SK-N-SH (cell line): ENCODE measurements at regions not wholly inside any gene's neighbourhood (a gene's known extent, or its start where the extent isn't known, plus 50 kb on each side); places are given as distances from the start of the nearest gene placed in this dataset.
A peak's percentile ranks its signal among the peaks of the same experiment; 100 is the strongest.

Source experiments
- CHD2 ChIP-seq: fragments of 150-350 bp; IDR thresholded peaks from 2 replicates; pipeline ENCODE4 v1.6.1; 2018; ENCODE audit warnings: low read length; ENCODE audit not compliant: partially characterized antibody
- CTCF ChIP-seq: fragments of 200-600 bp; sonication (generic); IDR thresholded peaks from 2 replicates; pipeline ENCODE4 v1.6.1; 2017; ENCODE audit warnings: antibody characterized with exemption, mild to moderate bottlenecking, moderate library complexity
- ELF1 ChIP-seq: IDR thresholded peaks from 2 replicates; pipeline ENCODE4 v1.4.0; 2012
- EP300 ChIP-seq, 2 experiments: IDR thresholded peaks; 2 replicates each; pipeline versions ENCODE4 v1.4.0 to v1.6.1; 2012; ENCODE audit warnings: borderline replicate concordance in 1 of 2, low read depth in 1 of 2, low read length in 1 of 2
- EZH2phosphoT487 ChIP-seq: fragments of 200-600 bp; sonication (generic); IDR thresholded peaks from 2 replicates; pipeline ENCODE4 v1.6.1; 2017; ENCODE audit warnings: low read depth, mixed run types, mild to moderate bottlenecking, antibody characterized with exemption, moderate library complexity, borderline replicate concordance
- FOXJ3 ChIP-seq: sonication (generic); formaldehyde crosslinking; IDR thresholded peaks from 2 replicates; pipeline ENCODE4 v1.5.1; 2020; ENCODE audit warnings: mild to moderate bottlenecking, missing genetic modification reagents
- GATA2 ChIP-seq: sonication (generic); formaldehyde crosslinking; IDR thresholded peaks from 2 replicates; pipeline ENCODE4 v1.5.0; 2020; ENCODE audit warnings: mild to moderate bottlenecking, missing genetic modification reagents
- IRF3 ChIP-seq: fragments of 150-350 bp; IDR thresholded peaks from 2 replicates; pipeline ENCODE4 v1.6.1; 2016; ENCODE audit warnings: mild to moderate bottlenecking, low read depth, low read length
- MEF2A ChIP-seq: IDR thresholded peaks from 2 replicates; pipeline ENCODE4 v1.4.0; 2012; ENCODE audit warnings: low read depth, borderline replicate concordance
- MXI1 ChIP-seq: IDR thresholded peaks from 2 replicates; pipeline ENCODE4 v1.6.1; 2012; ENCODE audit warnings: mild to moderate bottlenecking, low read depth, low read length, improper control_type of control experiment
- NRF1 ChIP-seq: IDR thresholded peaks from 2 replicates; pipeline ENCODE4 v1.6.1; 2012; ENCODE audit warnings: low read depth, mild to moderate bottlenecking, low read length
- PBX3 ChIP-seq: IDR thresholded peaks from 2 replicates; pipeline ENCODE4; 2012
- POLR2AphosphoS5 ChIP-seq: IDR thresholded peaks from 2 replicates; pipeline ENCODE4 v1.6.1; 2012; ENCODE audit warnings: low read depth, low read length
- RAD21 ChIP-seq: IDR thresholded peaks from 2 replicates; pipeline ENCODE4 v1.6.1; 2012; ENCODE audit warnings: mild to moderate bottlenecking, low read length
- RCOR1 ChIP-seq: fragments of 150-350 bp; IDR thresholded peaks from 2 replicates; pipeline ENCODE4 v1.6.1; 2017; ENCODE audit warnings: antibody characterized with exemption, low read length
- RFX5 ChIP-seq: IDR thresholded peaks from 2 replicates; pipeline ENCODE4 v1.6.1; 2012; ENCODE audit warnings: mild to moderate bottlenecking, improper control_type of control experiment, low read length
- RXRA ChIP-seq: IDR thresholded peaks from 2 replicates; pipeline ENCODE4 v1.4.0; 2012; ENCODE audit warnings: low read depth, mild to moderate bottlenecking, borderline replicate concordance
- SIN3A ChIP-seq: IDR thresholded peaks from 2 replicates; pipeline ENCODE4 v1.6.1; 2012; ENCODE audit warnings: low read depth, mild to moderate bottlenecking, low read length, moderate library complexity, borderline replicate concordance
- SMC3 ChIP-seq: IDR thresholded peaks from 2 replicates; pipeline ENCODE4 v1.6.1; 2012; ENCODE audit warnings: low read depth, low read length, improper control_type of control experiment
- TAF1 ChIP-seq: IDR thresholded peaks from 2 replicates; pipeline ENCODE4 v1.6.1; 2012; ENCODE audit warnings: low read depth, mild to moderate bottlenecking, low read length, moderate library complexity, borderline replicate concordance
- TEAD4 ChIP-seq: IDR thresholded peaks from 2 replicates; pipeline ENCODE4 v1.4.0; 2012; ENCODE audit warnings: mild to moderate bottlenecking, borderline replicate concordance; ENCODE audit not compliant: insufficient read depth
- USF1 ChIP-seq: IDR thresholded peaks from 2 replicates; pipeline ENCODE4 v1.4.0; 2012; ENCODE audit warnings: low read depth, borderline replicate concordance
- USF2 ChIP-seq: fragments of 150-350 bp; IDR thresholded peaks from 2 replicates; pipeline ENCODE4 v1.6.1; 2017; ENCODE audit warnings: antibody characterized with exemption, low read length, low read depth, borderline replicate concordance

- no peak for TF ChIP-seq CTCF
- TF ChIP-seq FOXJ3 (CRISPR knock-in tag): 0 out of 2 replicates have a peak, but pooled peaks have one; percentile 17
- TF ChIP-seq ELF1: no peak
- no peak for TF ChIP-seq CHD2
- peak; percentile 58 to 78; a peak in 3 of 4 replicates for TF ChIP-seq EP300 (IDR thresholded peaks at IDR 0.05; ENCODE audit: borderline replicate concordance in 1 of 2, low read depth in 1 of 2, low read length in 1 of 2)
- peak; percentile 72 for TF ChIP-seq PBX3
- no peak for TF ChIP-seq RFX5
- TF ChIP-seq NRF1: no peak
- TF ChIP-seq USF2: no peak
- TF ChIP-seq MEF2A: no peak
- no peak for TF ChIP-seq TEAD4
- TF ChIP-seq GATA2 (CRISPR knock-in tag): peak; percentile 75
- no peak for TF ChIP-seq SIN3A
- TF ChIP-seq SMC3: no peak
- TF ChIP-seq MXI1: no peak
- TF ChIP-seq RXRA: no peak
- TF ChIP-seq RCOR1: peak; percentile 32; the same call in 1 of the 2 replicates
- no peak for TF ChIP-seq EZH2phosphoT487
- TF ChIP-seq IRF3: no peak
- peak; percentile 25; the same call in 1 of the 2 replicates for TF ChIP-seq POLR2AphosphoS5
- no peak for TF ChIP-seq TAF1
- TF ChIP-seq RAD21: 0 out of 2 replicates have a peak, but pooled peaks have one; percentile 7
- TF ChIP-seq USF1: no peak
Measured at GRCh38 chr1:238955934-238956333, 430.4 kb upstream of the CHRM3 start (continued).
